NT2/D1 (cell line): ENCODE measurements at regions not wholly inside any gene's neighbourhood (a gene's known extent, or its start where the extent isn't known, plus 50 kb on each side); places are given as distances from the start of the nearest gene placed in this dataset.

Source experiments
- SUZ12 ChIP-seq: IDR thresholded peaks from 2 replicates; pipeline ENCODE4 v1.6.1; 2011; ENCODE audit not compliant: insufficient read length, insufficient read depth; ENCODE audit errors: extremely low read depth
- YY1 ChIP-seq: IDR thresholded peaks from 2 replicates; pipeline ENCODE4 v1.6.1; 2011; ENCODE audit not compliant: insufficient read length, insufficient read depth
- ZNF274 ChIP-seq: IDR thresholded peaks from 2 replicates; pipeline ENCODE4 v1.6.1; 2011; ENCODE audit warnings: mild to moderate bottlenecking, low read depth, low read length

- TF ChIP-seq YY1 (no peak), SUZ12 (no peak), ZNF274 (no peak)
Measured at GRCh38 chr15:93209690-93210445, 120.9 kb upstream of the RGMA start.
